Rectal smooth muscle tissue (tissue), 1 donor: ENCODE measurements at regions not wholly inside any gene's neighbourhood (a gene's known extent, or its start where the extent isn't known, plus 50 kb on each side); places are given as distances from the start of the nearest gene placed in this dataset.

ENCODE experiments used
- H3K27ac ChIP-seq: one replicate; pipeline ENCODE4 v1.7.0; 2013; ENCODE audit warnings: low read depth, low read length, inconsistent platforms
- H3K27me3 ChIP-seq: one replicate; pipeline ENCODE4 v1.7.0; 2013; ENCODE audit warnings: low read length; ENCODE audit not compliant: control insufficient read depth, insufficient read depth
- H3K36me3 ChIP-seq: one replicate; pipeline ENCODE4 v1.7.0; 2013; ENCODE audit warnings: low read length; ENCODE audit not compliant: control insufficient read depth, insufficient read depth
- H3K4me1 ChIP-seq: one replicate; pipeline ENCODE4 v1.7.0; 2013; ENCODE audit warnings: low read length; ENCODE audit not compliant: control insufficient read depth, insufficient read depth
- H3K4me3 ChIP-seq: one replicate; pipeline ENCODE4 v1.7.0; 2013; ENCODE audit warnings: low read length
- H3K9ac ChIP-seq: one replicate; pipeline ENCODE4 v1.7.0; 2013; ENCODE audit warnings: low read length

- Histone ChIP-seq H3K36me3 (no peaks in the 10 kb centered on the region), H3K27me3 (no peaks in the 10 kb centered on the region), H3K4me3 (no peak overlapping the region), H3K4me1 (no peaks in the 10 kb centered on the region), H3K27ac (no peak overlapping the region), H3K9ac (no peak overlapping the region)
Measured at GRCh38 chr5:88450239-88450638, 181.6 kb upstream of the TMEM161B start.

- Histone ChIP-seq H3K4me1 (no peaks in the 10 kb centered on the region), H3K27ac (no peak overlapping the region), H3K36me3 (no peaks in the 10 kb centered on the region), H3K27me3 (no peaks in the 10 kb centered on the region), H3K9ac (no peak overlapping the region), H3K4me3 (no peak overlapping the region)
Measured at GRCh38 chr5:88438006-88438405, 169.4 kb upstream of the TMEM161B start.

GRCh38 chr5:88436290-88436689 is 167.6 kb upstream of the TMEM161B start:
- no peak overlapping the region for H3K27ac ChIP-seq
- H3K4me1 ChIP-seq, result no peaks in the 10 kb centered on the region
- no peaks in the 10 kb centered on the region for H3K27me3 ChIP-seq
- no peak overlapping the region for H3K9ac ChIP-seq
- H3K4me3 ChIP-seq, result no peak overlapping the region
- no peaks in the 10 kb centered on the region for H3K36me3 ChIP-seq

- Histone ChIP-seq H3K36me3 (no peaks in the 10 kb centered on the region), H3K4me3 (no peak overlapping the region), H3K9ac (no peak overlapping the region), H3K4me1 (no peaks in the 10 kb centered on the region), H3K27me3 (no peaks in the 10 kb centered on the region), H3K27ac (no peak overlapping the region)
Measured at GRCh38 chr5:88428633-88429032, 160.0 kb upstream of the TMEM161B start.

GRCh38 chr5:88426441-88426840 is 157.8 kb upstream of the TMEM161B start:
- no peaks in the 10 kb centered on the region for H3K4me1 ChIP-seq
- H3K27me3 ChIP-seq, result no peaks in the 10 kb centered on the region
- H3K27ac ChIP-seq, result no peak overlapping the region
- H3K4me3 ChIP-seq, result no peak overlapping the region
- no peak overlapping the region for H3K9ac ChIP-seq
- H3K36me3 ChIP-seq, result no peaks in the 10 kb centered on the region

- H3K36me3 ChIP-seq, result no peaks in the 10 kb centered on the region
- H3K27ac ChIP-seq, result no peak overlapping the region
- H3K9ac ChIP-seq, result no peak overlapping the region
- H3K4me3 ChIP-seq, result no peak overlapping the region
- H3K4me1 ChIP-seq, result no peaks in the 10 kb centered on the region
- no peaks in the 10 kb centered on the region for H3K27me3 ChIP-seq
Measured at GRCh38 chr5:88425124-88425523, 156.5 kb upstream of the TMEM161B start.

- Histone ChIP-seq H3K4me3 (no peak overlapping the region), H3K36me3 (no peaks in the 10 kb centered on the region), H3K9ac (no peak overlapping the region), H3K4me1 (no peaks in the 10 kb centered on the region), H3K27ac (no peak overlapping the region), H3K27me3 (no peaks in the 10 kb centered on the region)
Measured at GRCh38 chr5:88419931-88420330, 151.3 kb upstream of the TMEM161B start.

GRCh38 chr5:88407341-88407740 is 138.7 kb upstream of the TMEM161B start:
- Histone ChIP-seq H3K4me3 (no peak overlapping the region), H3K36me3 (no peaks in the 10 kb centered on the region), H3K27ac (no peak overlapping the region), H3K4me1 (no peaks in the 10 kb centered on the region), H3K27me3 (no peaks in the 10 kb centered on the region), H3K9ac (no peak overlapping the region)

GRCh38 chr5:88405783-88406182 is 137.1 kb upstream of the TMEM161B start:
- H3K4me3 ChIP-seq, result no peak overlapping the region
- H3K27me3 ChIP-seq, result no peaks in the 10 kb centered on the region
- no peaks in the 10 kb centered on the region for H3K36me3 ChIP-seq
- no peaks in the 10 kb centered on the region for H3K4me1 ChIP-seq
- H3K9ac ChIP-seq, result no peak overlapping the region
- H3K27ac ChIP-seq, result no peak overlapping the region

GRCh38 chr5:88404405-88404804 is 135.8 kb upstream of the TMEM161B start:
- Histone ChIP-seq H3K36me3 (no peaks in the 10 kb centered on the region), H3K4me3 (no peak overlapping the region), H3K27me3 (no peaks in the 10 kb centered on the region), H3K4me1 (no peaks in the 10 kb centered on the region), H3K9ac (no peak overlapping the region), H3K27ac (no peak overlapping the region)

GRCh38 chr5:88401686-88402085 is 133.0 kb upstream of the TMEM161B start:
- Histone ChIP-seq H3K4me1 (no peaks in the 10 kb centered on the region), H3K27ac (no peak overlapping the region), H3K9ac (no peak overlapping the region), H3K36me3 (no peaks in the 10 kb centered on the region), H3K4me3 (no peak overlapping the region), H3K27me3 (no peaks in the 10 kb centered on the region)

GRCh38 chr5:88401228-88401627 is 132.6 kb upstream of the TMEM161B start:
- Histone ChIP-seq H3K27me3 (no peaks in the 10 kb centered on the region), H3K36me3 (no peaks in the 10 kb centered on the region), H3K27ac (no peak overlapping the region), H3K4me1 (no peaks in the 10 kb centered on the region), H3K9ac (no peak overlapping the region), H3K4me3 (no peak overlapping the region)

GRCh38 chr5:88399561-88399960 is 130.9 kb upstream of the TMEM161B start:
- no peaks in the 10 kb centered on the region for H3K36me3 ChIP-seq
- H3K4me1 ChIP-seq, result no peaks in the 10 kb centered on the region
- no peaks in the 10 kb centered on the region for H3K27me3 ChIP-seq
- no peak overlapping the region for H3K27ac ChIP-seq
- no peak overlapping the region for H3K9ac ChIP-seq
- no peak overlapping the region for H3K4me3 ChIP-seq
